ENCODE measurements at regions not wholly inside any gene's neighbourhood (a gene's known extent, or its start where the extent isn't known, plus 50 kb on each side); places are given as distances from the start of the nearest gene placed in this dataset.

DNA sequence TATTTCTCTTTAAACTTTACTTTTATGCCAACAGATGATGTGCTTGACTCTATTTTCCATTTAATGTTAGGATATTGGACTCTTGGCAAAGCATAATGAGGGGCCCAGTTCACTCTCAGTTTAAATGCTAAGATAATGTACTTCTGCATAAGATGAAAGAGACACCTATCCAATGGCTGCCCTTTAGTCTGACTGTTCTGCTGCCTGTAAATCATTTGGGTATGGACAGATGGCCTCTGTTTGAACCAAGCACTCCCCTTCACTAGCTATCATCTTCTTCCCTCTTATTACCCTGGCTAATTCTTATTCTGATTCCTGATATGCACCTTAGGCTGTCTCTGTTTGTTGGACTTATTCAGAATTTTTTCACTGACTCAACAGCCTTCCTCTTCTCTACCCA lies 72.1 kb downstream of the SEM1 start:
- Histone ChIP-seq H3K9me3 (ENCODE audit: control insufficient read depth, low read depth, low read length) (no peaks in the 10 kb centered on the region), H3K23ac (ENCODE audit: insufficient read length, low read depth, low read length) (no peak overlapping the region), H3K9ac (ENCODE audit: extremely low read depth, insufficient read length, low read length) (no peak overlapping the region), H3K23me2 (ENCODE audit: insufficient read length, low read depth, low read length, poor library complexity, severe bottlenecking) (no peaks in the 10 kb centered on the region), H3K79me1 (ENCODE audit: insufficient read depth, low read depth, low read length, poor library complexity, severe bottlenecking) (no peaks in the 10 kb centered on the region), H2BK15ac (ENCODE audit: low read depth, low read length) (no peak overlapping the region), H2BK12ac (ENCODE audit: insufficient read length, low read depth, low read length) (no peak overlapping the region), H3K27me3 (ENCODE audit: insufficient read depth, low read length) (no peaks in the 10 kb centered on the region), H3K14ac (ENCODE audit: insufficient read depth, low read length) (no peak overlapping the region), H3K27ac (ENCODE audit: insufficient read length, low read depth, low read length) (no peak overlapping the region), H4K91ac (ENCODE audit: insufficient read length, low read depth, low read length) (no peak overlapping the region), H2BK20ac (ENCODE audit: low read depth, low read length, poor library complexity, severe bottlenecking) (no peak overlapping the region), H3T11ph (ENCODE audit: low read length) (no peak overlapping the region), H3K4me2 (ENCODE audit: insufficient read depth, insufficient read length, low read length) (no peak overlapping the region), H2AFZ (ENCODE audit: low read length) (no peak overlapping the region), H4K8ac (replicated peaks; ENCODE audit: insufficient read length, low read depth, low read length) (no peak overlapping the region), H3K4me1 (ENCODE audit: insufficient read depth, low read length) (no peaks in the 10 kb centered on the region), H2BK5ac (ENCODE audit: insufficient read length, low read length) (no peak overlapping the region), H3K79me2 (ENCODE audit: insufficient read depth, low read length) (no peaks in the 10 kb centered on the region), H3K56ac (ENCODE audit: insufficient read length, low read depth, low read length) (no peak overlapping the region), H3K18ac (ENCODE audit: insufficient read length, low read depth, low read length) (no peak overlapping the region), H4K20me1 (ENCODE audit: control insufficient read depth, insufficient read depth, insufficient read length) (no peaks in the 10 kb centered on the region), H2AK5ac (ENCODE audit: insufficient read length, low read length) (no peak overlapping the region), H3K4ac (ENCODE audit: low read depth, low read length) (no peak overlapping the region), H4K5ac (ENCODE audit: insufficient read length, low read depth, low read length) (no peak overlapping the region), H2BK120ac (ENCODE audit: low read depth, low read length, poor library complexity, severe bottlenecking) (no peak overlapping the region)
- no peaks in the 10 kb centered on the region for H3K4me1 Mint-ChIP-seq
- no peaks in the 10 kb centered on the region for H3K9me3 Mint-ChIP-seq
- H3K36me3 Mint-ChIP-seq (ENCODE audit: insufficient read depth in 1 of 3, low read depth in 3 of 3), result no peaks in the 10 kb centered on the region
- no peak for DNase-seq
- H3K4me3 Mint-ChIP-seq, result no peak overlapping the region
- no peaks in the 10 kb centered on the region for H3K27me3 Mint-ChIP-seq (ENCODE audit: low read depth)
- H3K27ac Mint-ChIP-seq, result no peak overlapping the region; a peak in 1 of 7 replicates
- TF ChIP-seq, protein P1, sequence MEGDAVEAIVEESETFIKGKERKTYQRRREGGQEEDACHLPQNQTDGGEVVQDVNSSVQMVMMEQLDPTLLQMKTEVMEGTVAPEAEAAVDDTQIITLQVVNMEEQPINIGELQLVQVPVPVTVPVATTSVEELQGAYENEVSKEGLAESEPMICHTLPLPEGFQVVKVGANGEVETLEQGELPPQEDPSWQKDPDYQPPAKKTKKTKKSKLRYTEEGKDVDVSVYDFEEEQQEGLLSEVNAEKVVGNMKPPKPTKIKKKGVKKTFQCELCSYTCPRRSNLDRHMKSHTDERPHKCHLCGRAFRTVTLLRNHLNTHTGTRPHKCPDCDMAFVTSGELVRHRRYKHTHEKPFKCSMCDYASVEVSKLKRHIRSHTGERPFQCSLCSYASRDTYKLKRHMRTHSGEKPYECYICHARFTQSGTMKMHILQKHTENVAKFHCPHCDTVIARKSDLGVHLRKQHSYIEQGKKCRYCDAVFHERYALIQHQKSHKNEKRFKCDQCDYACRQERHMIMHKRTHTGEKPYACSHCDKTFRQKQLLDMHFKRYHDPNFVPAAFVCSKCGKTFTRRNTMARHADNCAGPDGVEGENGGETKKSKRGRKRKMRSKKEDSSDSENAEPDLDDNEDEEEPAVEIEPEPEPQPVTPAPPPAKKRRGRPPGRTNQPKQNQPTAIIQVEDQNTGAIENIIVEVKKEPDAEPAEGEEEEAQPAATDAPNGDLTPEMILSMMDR (conservative IDR thresholded peaks at IDR 0.05), result no peak
